IMR-90 (cell line): ENCODE measurements at regions not wholly inside any gene's neighbourhood (a gene's known extent, or its start where the extent isn't known, plus 50 kb on each side); places are given as distances from the start of the nearest gene placed in this dataset.

Experiments
- ATAC-seq: fragments of 200-7000 bp; cut with Tn5 transposase; 2 replicates; pipeline ENCODE4 v1.9.1; 2020; ENCODE audit warnings: low read depth, mild to moderate bottlenecking, moderate library complexity
- BruUV-seq: library from RNA; stranded (reverse); fragments of 400-500 nt; replicated peaks from 2 replicates; lab custom pipeline; 2021; lab: Mats Ljungman, UMichigan
- CTCF ChIA-PET: fragments of 300-600 bp; formaldehyde crosslinking; extraction: SDS; loops from one replicate; lab custom pipeline; 2021; ENCODE audit warnings: antibody characterized with exemption; lab: Yijun Ruan, JAX
- POLR2A ChIA-PET: fragments of 300-600 bp; sonication (Branson Sonifier 250); formaldehyde crosslinking; loops from one replicate; lab custom pipeline; 2022; ENCODE audit warnings: antibody characterized with exemption; ENCODE audit not compliant: unreplicated experiment; lab: Charles Lee
- DNase-seq: peaks from one replicate; pipeline ENCODE4 v3.0.0; 2013
- H2AFZ ChIP-seq: replicated peaks from 2 replicates; pipeline ENCODE3; 2013; ENCODE audit warnings: low read length, mild to moderate bottlenecking; ENCODE audit not compliant: poor library complexity
- H2AK5ac ChIP-seq: 2 replicates; pipeline ENCODE4 v1.6.1; 2013; ENCODE audit warnings: low read depth, low read length, inconsistent platforms
- H2AK9ac ChIP-seq: replicated peaks from 2 replicates; pipeline ENCODE3; 2013; ENCODE audit warnings: mild to moderate bottlenecking, low read depth, low read length, moderate library complexity; ENCODE audit not compliant: poor library complexity
- H2BK120ac ChIP-seq: 2 replicates; pipeline ENCODE4 v1.6.1; 2013; ENCODE audit warnings: low read depth, low read length, inconsistent platforms
- H2BK15ac ChIP-seq: 3 replicates; pipeline ENCODE4 v1.6.1; 2013; ENCODE audit warnings: low read depth, low read length, inconsistent platforms
- H2BK20ac ChIP-seq: 2 replicates; pipeline ENCODE4 v1.6.1; 2013; ENCODE audit warnings: low read depth, mild to moderate bottlenecking, inconsistent platforms, low read length, moderate library complexity
- H2BK5ac ChIP-seq: 2 replicates; pipeline ENCODE4 v1.6.1; 2013; ENCODE audit warnings: mild to moderate bottlenecking, low read depth, low read length, inconsistent platforms; ENCODE audit not compliant: poor library complexity, severe bottlenecking
- H3K14ac ChIP-seq: replicated peaks from 2 replicates; pipeline ENCODE4 v1.6.1; 2013; ENCODE audit warnings: low read depth, low read length, inconsistent platforms
- H3K18ac ChIP-seq: 2 replicates; pipeline ENCODE4 v1.6.1; 2013; ENCODE audit warnings: low read depth, low read length, control low read depth
- H3K23ac ChIP-seq: 2 replicates; pipeline ENCODE4 v1.6.1; 2013; ENCODE audit warnings: low read depth, low read length, inconsistent platforms
- H3K27ac ChIP-seq: 2 replicates; pipeline ENCODE4 v1.5.1; 2013; ENCODE audit warnings: mild to moderate bottlenecking, control low read depth, low read length; ENCODE audit not compliant: insufficient read depth
- H3K27me3 ChIP-seq: 2 replicates; pipeline ENCODE4 v1.6.1; 2013; ENCODE audit warnings: low read length; ENCODE audit not compliant: control insufficient read depth, insufficient read depth
- H3K36me3 ChIP-seq: 2 replicates; pipeline ENCODE4 v1.6.1; 2013; ENCODE audit warnings: low read length, mixed read lengths; ENCODE audit not compliant: control insufficient read depth, insufficient read depth
- H3K4ac ChIP-seq: 2 replicates; pipeline ENCODE4 v1.6.1; 2013; ENCODE audit warnings: low read depth, low read length, inconsistent platforms
- H3K4me1 ChIP-seq: 2 replicates; pipeline ENCODE4 v1.6.1; 2013; ENCODE audit warnings: low read length, mixed read lengths; ENCODE audit not compliant: control insufficient read depth, insufficient read depth
- H3K4me2 ChIP-seq: 2 replicates; pipeline ENCODE4 v1.6.1; 2013; ENCODE audit warnings: low read depth, mild to moderate bottlenecking, control low read depth, low read length, moderate library complexity
- H3K4me3 ChIP-seq: 2 replicates; pipeline ENCODE4 v1.5.1; 2013; ENCODE audit warnings: low read depth, mild to moderate bottlenecking, control low read depth, low read length, moderate library complexity; ENCODE audit not compliant: insufficient read depth
- H3K56ac ChIP-seq: 2 replicates; pipeline ENCODE4 v1.6.1; 2013; ENCODE audit warnings: low read length, inconsistent platforms; ENCODE audit not compliant: insufficient read depth; ENCODE audit errors: extremely low read depth
- H3K79me1 ChIP-seq, 2 experiments: 2 replicates each; pipeline ENCODE4 v1.6.1; 2013; ENCODE audit warnings: low read length in 2 of 2, inconsistent platforms in 1 of 2, low read depth in 1 of 2
- H3K9ac ChIP-seq: 2 replicates; pipeline ENCODE4 v1.6.1; 2013; ENCODE audit warnings: low read depth, low read length, control low read depth
- H3K9me1 ChIP-seq: 2 replicates; pipeline ENCODE4 v1.6.1; 2013; ENCODE audit warnings: low read length, inconsistent platforms; ENCODE audit not compliant: insufficient read depth
- H3K9me3 ChIP-seq: 2 replicates; pipeline ENCODE4 v1.6.1; 2013; ENCODE audit warnings: low read length; ENCODE audit not compliant: control insufficient read depth, insufficient read depth
- H4K20me1 ChIP-seq: 2 replicates; pipeline ENCODE4 v1.6.1; 2013; ENCODE audit warnings: low read length, inconsistent platforms; ENCODE audit not compliant: insufficient read depth
- H4K5ac ChIP-seq: 2 replicates; pipeline ENCODE4 v1.6.1; 2013; ENCODE audit warnings: mild to moderate bottlenecking, low read depth, low read length, control low read depth
- H4K8ac ChIP-seq, 2 experiments: 2 replicates each; pipeline ENCODE4 v1.6.1; 2013; ENCODE audit warnings: low read depth in 2 of 2, low read length in 2 of 2, control low read depth in 1 of 2, inconsistent platforms in 1 of 2
- H4K91ac ChIP-seq: 2 replicates; pipeline ENCODE4 v1.6.1; 2013; ENCODE audit warnings: low read depth, low read length, inconsistent platforms; ENCODE audit not compliant: insufficient read depth
- BHLHE40 ChIP-seq: fragments of 150-350 bp; IDR thresholded peaks from 2 replicates; pipeline ENCODE4 v1.6.1; 2016; ENCODE audit warnings: mild to moderate bottlenecking, low read depth, low read length
- CEBPB ChIP-seq: IDR thresholded peaks from 2 replicates; pipeline ENCODE4 v1.6.1; 2012; ENCODE audit warnings: low read depth, low read length, improper control_type of control experiment
- CHD1 ChIP-seq: IDR thresholded peaks from 2 replicates; pipeline ENCODE4 v1.6.1; 2012; ENCODE audit warnings: low read depth, low read length, improper control_type of control experiment
- FOS ChIP-seq: fragments of 150-350 bp; IDR thresholded peaks from 2 replicates; pipeline ENCODE4 v1.6.1; 2016; ENCODE audit warnings: low read depth, low read length
- MAFK ChIP-seq: IDR thresholded peaks from 2 replicates; pipeline ENCODE4 v1.6.1; 2012; ENCODE audit warnings: low read depth, low read length, improper control_type of control experiment
- MAZ ChIP-seq: IDR thresholded peaks from 2 replicates; pipeline ENCODE4 v1.6.1; 2012; ENCODE audit warnings: low read depth, mild to moderate bottlenecking, low read length, improper control_type of control experiment, moderate library complexity, borderline replicate concordance
- MXI1 ChIP-seq: IDR thresholded peaks from 2 replicates; pipeline ENCODE4 v1.6.1; 2012; ENCODE audit warnings: low read depth, mild to moderate bottlenecking, low read length, moderate library complexity, borderline replicate concordance
- NFE2L2 ChIP-seq: fragments of 150-350 bp; IDR thresholded peaks from 2 replicates; pipeline ENCODE4 v1.6.1; 2016; ENCODE audit warnings: low read depth, mild to moderate bottlenecking, low read length
- POLR2A ChIP-seq: IDR thresholded peaks from 2 replicates; pipeline ENCODE4 v1.6.1; 2012; ENCODE audit warnings: mild to moderate bottlenecking, low read depth, low read length
- RAD21 ChIP-seq: IDR thresholded peaks from 2 replicates; pipeline ENCODE4 v1.6.1; 2012; ENCODE audit warnings: low read length, improper control_type of control experiment
- RCOR1 ChIP-seq: IDR thresholded peaks from 2 replicates; pipeline ENCODE4 v1.6.1; 2012; ENCODE audit warnings: mild to moderate bottlenecking, low read length, improper control_type of control experiment; ENCODE audit not compliant: insufficient replicate concordance
- RFX5 ChIP-seq: IDR thresholded peaks from 2 replicates; pipeline ENCODE4 v1.8.0; 2012; ENCODE audit warnings: low read depth, mild to moderate bottlenecking, low read length, moderate library complexity
- SMC3 ChIP-seq: fragments of 150-350 bp; IDR thresholded peaks from 2 replicates; pipeline ENCODE4 v1.6.1; 2016; ENCODE audit warnings: low read depth, mild to moderate bottlenecking, antibody characterized with exemption, low read length, moderate library complexity
- WGBS, 2 experiments: methylation state at CpG; one replicate each; pipeline versions ENCODE4 v1.1.5 to v1.1.7; 2013; ENCODE audit warnings: missing lambda C conversion rate in 2 of 2; ENCODE audit not compliant: insufficient read length in 1 of 2; ENCODE audit errors: extremely low coverage in 2 of 2; 5-methylcytosine and 5-hydroxymethylcytosine counted together
- dilution Hi-C: fragments of 300-500 bp; cut with HindIII; formaldehyde crosslinking; loops from one replicate; pipeline ENCODE4 v1.14.3; 2018; ENCODE audit warnings: low sequenced_read_pairs; ENCODE audit not compliant: unreplicated experiment
- in situ Hi-C: fragments of 300-500 bp; cut with MboI; formaldehyde crosslinking; loops from 3 replicates; pipeline ENCODE4 v1.14.3; 2019; ENCODE audit warnings: low sequenced_read_pairs, inconsistent platforms, mixed read lengths
- intact Hi-C: fragments of 100-400 bp; cut with micrococcal nuclease; formaldehyde crosslinking; loops from 2 replicates; pipeline ENCODE4 v1.10.0; 2022
- TF ChIP-seq, protein P1 (sequence below): fragments of 150-350 bp; IDR thresholded peaks from 2 replicates; pipeline ENCODE4 v1.6.1; 2017; ENCODE audit warnings: mild to moderate bottlenecking, antibody characterized with exemption, low read length, low read depth
- TF ChIP-seq, protein P2 (sequence below): fragments of 150-350 bp; IDR thresholded peaks from 2 replicates; pipeline ENCODE4 v1.6.1; 2016; ENCODE audit warnings: low read depth, mild to moderate bottlenecking, low read length, moderate library complexity, borderline replicate concordance
- TF ChIP-seq, protein P3 (sequence below): conservative IDR thresholded peaks from 2 replicates; pipeline ENCODE4 v1.5.1; 2012; ENCODE audit warnings: mild to moderate bottlenecking, low read depth, low read length, improper control_type of control experiment

DNA sequence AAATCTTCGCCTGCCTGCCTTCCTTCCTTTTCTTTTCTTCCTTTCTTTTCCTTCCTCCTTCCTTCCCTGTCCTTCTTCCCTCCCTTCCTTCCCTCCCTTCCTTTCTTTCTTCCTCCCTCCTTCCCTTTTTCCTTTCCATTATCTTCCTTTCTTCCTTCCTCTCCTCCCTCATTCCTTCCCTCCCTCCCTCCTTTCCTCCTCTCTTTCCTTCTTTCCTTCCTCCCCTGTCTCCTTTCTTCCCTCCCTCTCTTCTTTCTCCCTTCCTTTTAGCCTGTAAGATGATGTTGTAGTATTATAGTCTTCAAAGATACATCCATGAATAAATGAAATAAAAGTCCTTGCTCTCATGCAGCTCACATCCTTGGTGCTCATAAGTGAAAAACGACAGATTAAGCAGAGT is 539.3 kb downstream of the RBFOX1 start:
- H3K4me2 ChIP-seq = no peak overlapping the region
- dilution Hi-C loops = no loop called here
- DNase-seq (no peak), ATAC-seq (no peak)
- ChIA-PET POLR2A (no interaction called here), CTCF (no interaction called here)
- H3K4me3 ChIP-seq = no peak overlapping the region
- H2BK15ac ChIP-seq = no peak overlapping the region
- H2AFZ ChIP-seq = no peak overlapping the region
- no peak overlapping the region for H2AK9ac ChIP-seq
- H3K9ac ChIP-seq = no peak overlapping the region
- H4K8ac ChIP-seq = no peak overlapping the region
- H3K23ac ChIP-seq = no peak overlapping the region
- WGBS, 2 experiments = 37% methylated on average over 2 of the region's 2 CpGs; no CpG with 5 or more reads in 1 of the 2 experiments
- H2BK5ac ChIP-seq = no peak overlapping the region
- H3K79me1 ChIP-seq = no peaks in the 10 kb centered on the region
- no peak overlapping the region for H3K56ac ChIP-seq
- no peak overlapping the region for H4K5ac ChIP-seq
- H3K4me1 ChIP-seq = no peaks in the 10 kb centered on the region
- H2AK5ac ChIP-seq = no peak overlapping the region
- H3K36me3 ChIP-seq = no peaks in the 10 kb centered on the region
- intact Hi-C loops = no loop called here
- no peak overlapping the region for H3K18ac ChIP-seq
- in situ Hi-C loops = no loop called here
- no peak overlapping the region for H3K4ac ChIP-seq
- no peaks in the 10 kb centered on the region for H3K9me1 ChIP-seq
- no peak overlapping the region for H3K27ac ChIP-seq
- H2BK20ac ChIP-seq = no peak overlapping the region
- no TSS peak for BruUV-seq
- TF ChIP-seq RFX5 (no peak), CHD1 (no peak), CEBPB (no peak), MAFK (no peak), MAZ (no peak), BHLHE40 (no peak), MXI1 (no peak), POLR2A (no peak), NFE2L2 (no peak), SMC3 (no peak), RAD21 (no peak), FOS (no peak), RCOR1 (no peak)
- TF ChIP-seq, protein P1, sequence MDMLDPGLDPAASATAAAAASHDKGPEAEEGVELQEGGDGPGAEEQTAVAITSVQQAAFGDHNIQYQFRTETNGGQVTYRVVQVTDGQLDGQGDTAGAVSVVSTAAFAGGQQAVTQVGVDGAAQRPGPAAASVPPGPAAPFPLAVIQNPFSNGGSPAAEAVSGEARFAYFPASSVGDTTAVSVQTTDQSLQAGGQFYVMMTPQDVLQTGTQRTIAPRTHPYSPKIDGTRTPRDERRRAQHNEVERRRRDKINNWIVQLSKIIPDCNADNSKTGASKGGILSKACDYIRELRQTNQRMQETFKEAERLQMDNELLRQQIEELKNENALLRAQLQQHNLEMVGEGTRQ = no peak
- TF ChIP-seq, protein P2, sequence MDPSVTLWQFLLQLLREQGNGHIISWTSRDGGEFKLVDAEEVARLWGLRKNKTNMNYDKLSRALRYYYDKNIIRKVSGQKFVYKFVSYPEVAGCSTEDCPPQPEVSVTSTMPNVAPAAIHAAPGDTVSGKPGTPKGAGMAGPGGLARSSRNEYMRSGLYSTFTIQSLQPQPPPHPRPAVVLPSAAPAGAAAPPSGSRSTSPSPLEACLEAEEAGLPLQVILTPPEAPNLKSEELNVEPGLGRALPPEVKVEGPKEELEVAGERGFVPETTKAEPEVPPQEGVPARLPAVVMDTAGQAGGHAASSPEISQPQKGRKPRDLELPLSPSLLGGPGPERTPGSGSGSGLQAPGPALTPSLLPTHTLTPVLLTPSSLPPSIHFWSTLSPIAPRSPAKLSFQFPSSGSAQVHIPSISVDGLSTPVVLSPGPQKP = no peak
- TF ChIP-seq, protein P3, sequence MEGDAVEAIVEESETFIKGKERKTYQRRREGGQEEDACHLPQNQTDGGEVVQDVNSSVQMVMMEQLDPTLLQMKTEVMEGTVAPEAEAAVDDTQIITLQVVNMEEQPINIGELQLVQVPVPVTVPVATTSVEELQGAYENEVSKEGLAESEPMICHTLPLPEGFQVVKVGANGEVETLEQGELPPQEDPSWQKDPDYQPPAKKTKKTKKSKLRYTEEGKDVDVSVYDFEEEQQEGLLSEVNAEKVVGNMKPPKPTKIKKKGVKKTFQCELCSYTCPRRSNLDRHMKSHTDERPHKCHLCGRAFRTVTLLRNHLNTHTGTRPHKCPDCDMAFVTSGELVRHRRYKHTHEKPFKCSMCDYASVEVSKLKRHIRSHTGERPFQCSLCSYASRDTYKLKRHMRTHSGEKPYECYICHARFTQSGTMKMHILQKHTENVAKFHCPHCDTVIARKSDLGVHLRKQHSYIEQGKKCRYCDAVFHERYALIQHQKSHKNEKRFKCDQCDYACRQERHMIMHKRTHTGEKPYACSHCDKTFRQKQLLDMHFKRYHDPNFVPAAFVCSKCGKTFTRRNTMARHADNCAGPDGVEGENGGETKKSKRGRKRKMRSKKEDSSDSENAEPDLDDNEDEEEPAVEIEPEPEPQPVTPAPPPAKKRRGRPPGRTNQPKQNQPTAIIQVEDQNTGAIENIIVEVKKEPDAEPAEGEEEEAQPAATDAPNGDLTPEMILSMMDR = no peak
- H3K9me3 ChIP-seq = peaks cover 9% of the 10 kb centered on the region
- H3K27me3 ChIP-seq = no peaks in the 10 kb centered on the region
- H3K14ac ChIP-seq = no peak overlapping the region
- no peak overlapping the region for H4K91ac ChIP-seq
- no peak overlapping the region for H2BK120ac ChIP-seq
- no peaks in the 10 kb centered on the region for H4K20me1 ChIP-seq
